Kidney capillary endothelial cell (primary cell): ENCODE measurements at regions not wholly inside any gene's neighbourhood (a gene's known extent, or its start where the extent isn't known, plus 50 kb on each side); places are given as distances from the start of the nearest gene placed in this dataset.
"Not testable (repeated sequence)": the region's sequence is repeated elsewhere in the genome, so short reads cannot be mapped to it uniquely, and the experiment has no call there.

ENCODE experiments used
- DNase-seq: peaks from one replicate; pipeline ENCODE4 v3.0.0-alpha.2; 2018; ENCODE audit warnings: low spot score

- not testable (repeated sequence) for DNase-seq
Observed at GRCh38 chrX:76774912-76775311, 347.4 kb downstream of the MAGEE1 start.

- DNase-seq: no peak
Observed at GRCh38 chrX:76796311-76796710, 368.8 kb downstream of the MAGEE1 start.

- DNase-seq: no peak
Observed at GRCh38 chrX:76802708-76803107, 375.2 kb downstream of the MAGEE1 start.

GRCh38 chrX:76815754-76816153, 388.2 kb downstream of the MAGEE1 start:
- no peak for DNase-seq

GRCh38 chrX:76817279-76817678, 389.8 kb downstream of the MAGEE1 start:
- DNase-seq: not testable (repeated sequence)

- DNase-seq: no peak
Observed at GRCh38 chrX:76821276-76821675, 393.8 kb downstream of the MAGEE1 start.

- DNase-seq: no peak
Observed at GRCh38 chrX:76827672-76828071, 400.2 kb downstream of the MAGEE1 start.

- not testable (repeated sequence) for DNase-seq
Observed at GRCh38 chrX:76840902-76841301, 413.4 kb downstream of the MAGEE1 start.

GRCh38 chrX:76850851-76851250, 423.3 kb downstream of the MAGEE1 start:
- no peak for DNase-seq

- no peak for DNase-seq
Observed at GRCh38 chrX:76862509-76862908, 435.0 kb downstream of the MAGEE1 start.

GRCh38 chrX:76893930-76894329, 466.4 kb downstream of the MAGEE1 start:
- DNase-seq: no peak

GRCh38 chrX:76915836-76916235, 488.3 kb downstream of the MAGEE1 start:
- no peak for DNase-seq

- no peak for DNase-seq
Observed at GRCh38 chrX:76918033-76918432, 490.5 kb downstream of the MAGEE1 start.

GRCh38 chrX:76919761-76920160, 492.3 kb downstream of the MAGEE1 start:
- DNase-seq: no peak

GRCh38 chrX:76920607-76921006, 493.1 kb downstream of the MAGEE1 start:
- DNase-seq: no peak

GRCh38 chrX:76921176-76921575, 493.7 kb downstream of the MAGEE1 start:
- no peak for DNase-seq

- no peak for DNase-seq
Observed at GRCh38 chrX:76922100-76922499, 494.6 kb downstream of the MAGEE1 start.

GRCh38 chrX:76924616-76925015, 497.1 kb downstream of the MAGEE1 start:
- not testable (repeated sequence) for DNase-seq

GRCh38 chrX:76931518-76931917, 504.0 kb downstream of the MAGEE1 start:
- DNase-seq: no peak

- DNase-seq: no peak
Observed at GRCh38 chrX:76957485-76957884, 489.7 kb upstream of the FGF16 start.

- no peak for DNase-seq
Observed at GRCh38 chrX:76971393-76972376, 475.5 kb upstream of the FGF16 start.

GRCh38 chrX:76977452-76977851, 469.7 kb upstream of the FGF16 start:
- DNase-seq: no peak

- DNase-seq: no peak
Observed at GRCh38 chrX:76987381-76987780, 459.8 kb upstream of the FGF16 start.

GRCh38 chrX:76996641-76997040, 450.5 kb upstream of the FGF16 start:
- DNase-seq: no peak
